ENCODE measurements at regions not wholly inside any gene's neighbourhood (a gene's known extent, or its start where the extent isn't known, plus 50 kb on each side); places are given as distances from the start of the nearest gene placed in this dataset.

GRCh38 chr1:30535595-30536325, 187.6 kb downstream of the MATN1 start:
- H3K27me3 ChIP-seq (replicated peaks in 1 of 2; ENCODE audit: control insufficient read depth in 2 of 2, insufficient read depth in 2 of 2, low read length in 1 of 2): peaks cover 0 to 4% of the 10 kb centered on the region in 2 experiments; a peak in 2 of 4 replicates
- ChIA-PET RAD21 (ENCODE audit: unreplicated experiment) (no interaction called here), SMC1A (ENCODE audit: uncharacterized antibody, unreplicated experiment) (no interaction called here), POLR2A (no interaction called here), CTCF (no interaction called here)
- TF ChIP-seq ATF2 (IDR thresholded peaks at IDR 0.05; ENCODE audit: low read length) (no peak), IRF4 (IDR thresholded peaks at IDR 0.05; ENCODE audit: low read depth, low read length) (no peak), NKRF (conservative IDR thresholded peaks at IDR 0.05) (no peak), BCL11A (IDR thresholded peaks at IDR 0.05; ENCODE audit: low read depth, low read length) (no peak), PML (IDR thresholded peaks at IDR 0.05; ENCODE audit: low read length) (no peak)
- no TSS peak for BruUV-seq (replicated peaks)
- H3K9ac ChIP-seq (ENCODE audit: control insufficient read depth, insufficient read depth, low read length): no peak overlapping the region
- no peaks in the 10 kb centered on the region for H3K79me2 ChIP-seq (ENCODE audit: control insufficient read depth, insufficient read depth, low read length)
- 32% methylated on average over 6 of the region's 6 CpGs for WGBS (ENCODE audit: insufficient coverage, insufficient replicate concordance, low lambda C conversion rate, missing lambda C conversion rate)
- intact Hi-C loops (cut with micrococcal nuclease; ENCODE audit: unreplicated experiment): no loop called here
- DNase-seq (ENCODE audit: low read depth, low spot score): no peak
- ATAC-seq: no peak
- H3K4me1 ChIP-seq (ENCODE audit: control insufficient read depth, insufficient read depth, low read length): no peaks in the 10 kb centered on the region
- no peak for FAIRE-seq
- no peak overlapping the region for H3K4me2 ChIP-seq (ENCODE audit: control insufficient read depth, insufficient read depth)
- no peak overlapping the region for H3K27ac ChIP-seq (ENCODE audit: control insufficient read depth, insufficient read depth)
- no peaks in the 10 kb centered on the region; the same call in 2 of the 3 replicates for H3K9me3 ChIP-seq (replicated peaks; ENCODE audit: control insufficient read depth, insufficient read depth, low read length)
- H4K20me1 ChIP-seq (ENCODE audit: control insufficient read depth, insufficient read depth): no peaks in the 10 kb centered on the region
- no peak overlapping the region for H2AFZ ChIP-seq (ENCODE audit: control insufficient read depth, low read depth, low read length)
- no peaks in the 10 kb centered on the region for H3K36me3 ChIP-seq (ENCODE audit: control insufficient read depth in 2 of 2, insufficient read depth in 2 of 2, low read length in 1 of 2)
- in situ Hi-C loops (cut with MboI): no loop called here
- no peak overlapping the region for H3K4me3 ChIP-seq
